Loucy (cell line): ENCODE measurements at regions not wholly inside any gene's neighbourhood (a gene's known extent, or its start where the extent isn't known, plus 50 kb on each side); places are given as distances from the start of the nearest gene placed in this dataset.

Experiments used
- EZH2phosphoT487 ChIP-seq: fragments of 200-600 bp; IDR thresholded peaks from 2 replicates; pipeline ENCODE4 v1.6.1; 2018; ENCODE audit warnings: antibody characterized with exemption, mild to moderate bottlenecking, moderate library complexity, borderline replicate concordance
- TF ChIP-seq, protein P1 (sequence below): fragments of 200-600 bp; sonication (generic); conservative IDR thresholded peaks from 2 replicates; pipeline ENCODE4 v1.5.1; 2014; ENCODE audit warnings: mild to moderate bottlenecking, antibody characterized with exemption, low read length

DNA sequence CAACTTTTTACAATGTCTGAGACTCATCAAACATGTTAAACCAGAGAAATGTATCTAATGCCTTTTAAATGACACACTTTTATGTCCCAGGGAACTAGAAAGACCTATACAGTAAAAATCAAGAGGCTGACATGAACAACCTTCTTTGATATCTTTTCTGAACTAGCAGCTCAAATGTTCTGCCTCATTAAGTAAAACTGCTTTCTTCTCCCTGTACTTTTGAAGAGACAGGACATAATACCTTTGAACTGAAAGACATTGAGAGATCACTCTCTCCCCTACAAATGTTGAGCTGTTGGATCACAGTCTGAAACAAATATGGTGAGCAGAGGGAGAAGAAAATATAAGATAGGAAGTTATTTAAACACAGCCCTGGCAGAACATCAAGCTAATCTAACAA is 123.0 kb downstream of the FAM181B start:
- TF ChIP-seq, protein P1, sequence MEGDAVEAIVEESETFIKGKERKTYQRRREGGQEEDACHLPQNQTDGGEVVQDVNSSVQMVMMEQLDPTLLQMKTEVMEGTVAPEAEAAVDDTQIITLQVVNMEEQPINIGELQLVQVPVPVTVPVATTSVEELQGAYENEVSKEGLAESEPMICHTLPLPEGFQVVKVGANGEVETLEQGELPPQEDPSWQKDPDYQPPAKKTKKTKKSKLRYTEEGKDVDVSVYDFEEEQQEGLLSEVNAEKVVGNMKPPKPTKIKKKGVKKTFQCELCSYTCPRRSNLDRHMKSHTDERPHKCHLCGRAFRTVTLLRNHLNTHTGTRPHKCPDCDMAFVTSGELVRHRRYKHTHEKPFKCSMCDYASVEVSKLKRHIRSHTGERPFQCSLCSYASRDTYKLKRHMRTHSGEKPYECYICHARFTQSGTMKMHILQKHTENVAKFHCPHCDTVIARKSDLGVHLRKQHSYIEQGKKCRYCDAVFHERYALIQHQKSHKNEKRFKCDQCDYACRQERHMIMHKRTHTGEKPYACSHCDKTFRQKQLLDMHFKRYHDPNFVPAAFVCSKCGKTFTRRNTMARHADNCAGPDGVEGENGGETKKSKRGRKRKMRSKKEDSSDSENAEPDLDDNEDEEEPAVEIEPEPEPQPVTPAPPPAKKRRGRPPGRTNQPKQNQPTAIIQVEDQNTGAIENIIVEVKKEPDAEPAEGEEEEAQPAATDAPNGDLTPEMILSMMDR, result no peak
- no peak for TF ChIP-seq EZH2phosphoT487
